ENCODE measurements at regions not wholly inside any gene's neighbourhood (a gene's known extent, or its start where the extent isn't known, plus 50 kb on each side); places are given as distances from the start of the nearest gene placed in this dataset.

DNA sequence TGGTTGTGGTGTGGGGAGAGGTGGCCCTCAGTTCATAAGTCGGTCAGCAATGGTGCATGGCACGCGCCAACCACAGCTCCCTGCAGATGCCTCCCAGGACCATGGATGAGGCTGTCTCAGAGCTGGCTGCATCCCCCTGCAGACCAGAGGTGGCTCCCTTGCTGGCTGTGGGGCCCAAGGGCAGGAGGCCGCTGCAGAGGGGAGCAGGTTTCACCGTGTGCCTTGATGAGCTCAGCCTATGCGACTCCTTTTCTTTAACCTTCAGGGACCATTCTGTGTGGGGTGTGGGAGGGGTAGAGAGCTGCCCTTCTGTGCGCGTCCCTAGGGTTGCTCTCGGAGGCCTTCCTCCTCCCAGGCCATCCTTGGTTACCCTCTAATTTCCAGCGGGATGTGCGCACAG, 152.4 kb downstream of the ACTR3B start:
- TF ChIP-seq BCL11A (tag by site-specific recombination; IDR thresholded peaks at IDR 0.05; ENCODE audit: low read depth) (no peak), KLF16 (tag by site-specific recombination; IDR thresholded peaks at IDR 0.05) (no peak), CTCF (tag by site-specific recombination; IDR thresholded peaks at IDR 0.05) (no peak), HOXA7 (CRISPR knock-in tag; IDR thresholded peaks at IDR 0.05; ENCODE audit: borderline replicate concordance) (no peak), ZNF202 (tag by site-specific recombination; IDR thresholded peaks at IDR 0.05; ENCODE audit: borderline replicate concordance) (no peak)
- TF ChIP-seq, protein P1, sequence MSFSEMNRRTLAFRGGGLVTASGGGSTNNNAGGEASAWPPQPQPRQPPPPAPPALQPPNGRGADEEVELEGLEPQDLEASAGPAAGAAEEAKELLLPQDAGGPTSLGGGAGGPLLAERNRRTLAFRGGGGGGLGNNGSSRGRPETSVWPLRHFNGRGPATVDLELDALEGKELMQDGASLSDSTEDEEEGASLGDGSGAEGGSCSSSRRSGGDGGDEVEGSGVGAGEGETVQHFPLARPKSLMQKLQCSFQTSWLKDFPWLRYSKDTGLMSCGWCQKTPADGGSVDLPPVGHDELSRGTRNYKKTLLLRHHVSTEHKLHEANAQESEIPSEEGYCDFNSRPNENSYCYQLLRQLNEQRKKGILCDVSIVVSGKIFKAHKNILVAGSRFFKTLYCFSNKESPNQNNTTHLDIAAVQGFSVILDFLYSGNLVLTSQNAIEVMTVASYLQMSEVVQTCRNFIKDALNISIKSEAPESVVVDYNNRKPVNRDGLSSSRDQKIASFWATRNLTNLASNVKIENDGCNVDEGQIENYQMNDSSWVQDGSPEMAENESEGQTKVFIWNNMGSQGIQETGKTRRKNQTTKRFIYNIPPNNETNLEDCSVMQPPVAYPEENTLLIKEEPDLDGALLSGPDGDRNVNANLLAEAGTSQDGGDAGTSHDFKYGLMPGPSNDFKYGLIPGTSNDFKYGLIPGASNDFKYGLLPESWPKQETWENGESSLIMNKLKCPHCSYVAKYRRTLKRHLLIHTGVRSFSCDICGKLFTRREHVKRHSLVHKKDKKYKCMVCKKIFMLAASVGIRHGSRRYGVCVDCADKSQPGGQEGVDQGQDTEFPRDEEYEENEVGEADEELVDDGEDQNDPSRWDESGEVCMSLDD (tag by site-specific recombination; IDR thresholded peaks at IDR 0.05) = no peak
- TF ChIP-seq, protein P2, sequence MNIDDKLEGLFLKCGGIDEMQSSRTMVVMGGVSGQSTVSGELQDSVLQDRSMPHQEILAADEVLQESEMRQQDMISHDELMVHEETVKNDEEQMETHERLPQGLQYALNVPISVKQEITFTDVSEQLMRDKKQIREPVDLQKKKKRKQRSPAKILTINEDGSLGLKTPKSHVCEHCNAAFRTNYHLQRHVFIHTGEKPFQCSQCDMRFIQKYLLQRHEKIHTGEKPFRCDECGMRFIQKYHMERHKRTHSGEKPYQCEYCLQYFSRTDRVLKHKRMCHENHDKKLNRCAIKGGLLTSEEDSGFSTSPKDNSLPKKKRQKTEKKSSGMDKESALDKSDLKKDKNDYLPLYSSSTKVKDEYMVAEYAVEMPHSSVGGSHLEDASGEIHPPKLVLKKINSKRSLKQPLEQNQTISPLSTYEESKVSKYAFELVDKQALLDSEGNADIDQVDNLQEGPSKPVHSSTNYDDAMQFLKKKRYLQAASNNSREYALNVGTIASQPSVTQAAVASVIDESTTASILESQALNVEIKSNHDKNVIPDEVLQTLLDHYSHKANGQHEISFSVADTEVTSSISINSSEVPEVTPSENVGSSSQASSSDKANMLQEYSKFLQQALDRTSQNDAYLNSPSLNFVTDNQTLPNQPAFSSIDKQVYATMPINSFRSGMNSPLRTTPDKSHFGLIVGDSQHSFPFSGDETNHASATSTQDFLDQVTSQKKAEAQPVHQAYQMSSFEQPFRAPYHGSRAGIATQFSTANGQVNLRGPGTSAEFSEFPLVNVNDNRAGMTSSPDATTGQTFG (tag by site-specific recombination; IDR thresholded peaks at IDR 0.05; ENCODE audit: borderline replicate concordance) = no peak
